GM21515 (cell line): ENCODE measurements at regions not wholly inside any gene's neighbourhood (a gene's known extent, or its start where the extent isn't known, plus 50 kb on each side); places are given as distances from the start of the nearest gene placed in this dataset.
"Not testable (repeated sequence)": the region's sequence is repeated elsewhere in the genome, so short reads cannot be mapped to it uniquely, and the experiment has no call there.

Source experiments
- ATAC-seq: cut with Tn5 transposase; IDR thresholded peaks from one replicate; pipeline ENCODE4 v1.9.1; 2021; ENCODE audit not compliant: unreplicated experiment

DNA sequence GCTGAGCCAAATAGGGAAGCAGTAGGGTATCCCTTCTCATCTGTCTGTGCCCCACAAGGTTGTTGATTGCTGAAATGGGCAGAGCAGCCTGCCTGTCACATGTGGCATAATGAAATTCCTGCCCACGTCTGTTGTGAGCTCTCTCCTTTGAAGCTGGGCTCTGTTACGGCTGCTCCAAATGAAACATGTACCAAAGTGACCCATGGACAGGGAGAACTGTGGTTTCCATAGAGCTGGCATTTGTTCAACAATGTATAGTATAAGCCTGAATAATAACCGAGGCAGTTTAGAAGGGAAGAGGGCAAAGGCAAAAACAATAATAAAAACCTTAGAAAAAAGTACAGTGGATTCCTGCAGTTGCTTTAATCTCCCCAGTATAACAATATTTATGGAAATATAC is 149.7 kb downstream of the LYPLAL1 start:
- no peak for ATAC-seq

DNA sequence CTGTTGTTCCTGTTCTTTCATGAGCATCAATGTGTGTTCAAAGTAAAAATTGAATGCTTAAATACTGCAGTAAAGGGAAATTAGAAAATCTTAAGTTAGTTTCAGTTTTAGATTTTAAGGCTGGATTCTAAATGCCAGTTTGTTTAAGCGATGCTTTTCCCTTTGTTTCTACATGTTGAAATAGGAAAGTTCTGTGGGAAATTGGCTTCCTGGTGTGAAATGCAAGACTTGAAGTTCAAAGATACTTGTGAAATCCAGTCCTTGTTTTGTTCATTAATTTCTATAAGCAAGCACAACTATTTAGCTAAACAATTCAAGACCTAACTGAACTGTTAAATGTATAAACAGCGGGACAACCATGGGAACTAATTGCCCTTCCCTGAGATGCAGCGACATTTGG is 149.1 kb downstream of the LYPLAL1 start:
- no peak for ATAC-seq

DNA sequence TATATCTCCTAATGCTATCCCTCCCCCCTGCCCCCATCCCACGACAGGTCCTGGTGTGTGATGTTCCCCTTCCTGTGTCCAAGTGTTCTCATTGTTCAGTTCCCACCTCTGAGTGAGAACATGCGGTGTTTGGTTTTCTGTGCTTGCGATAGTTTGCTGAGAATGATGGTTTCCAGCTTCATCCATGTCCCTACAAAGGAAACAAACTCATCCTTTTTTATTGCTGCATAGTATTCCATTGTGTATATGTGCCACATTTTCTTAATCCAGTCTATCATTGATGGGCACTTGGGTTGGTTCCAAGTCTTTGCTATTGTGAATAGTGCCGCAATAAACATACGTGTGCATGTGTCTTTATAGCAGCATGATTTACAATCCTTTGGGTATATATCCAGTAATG is 146.9 kb downstream of the LYPLAL1 start:
- not testable (repeated sequence) for ATAC-seq

DNA sequence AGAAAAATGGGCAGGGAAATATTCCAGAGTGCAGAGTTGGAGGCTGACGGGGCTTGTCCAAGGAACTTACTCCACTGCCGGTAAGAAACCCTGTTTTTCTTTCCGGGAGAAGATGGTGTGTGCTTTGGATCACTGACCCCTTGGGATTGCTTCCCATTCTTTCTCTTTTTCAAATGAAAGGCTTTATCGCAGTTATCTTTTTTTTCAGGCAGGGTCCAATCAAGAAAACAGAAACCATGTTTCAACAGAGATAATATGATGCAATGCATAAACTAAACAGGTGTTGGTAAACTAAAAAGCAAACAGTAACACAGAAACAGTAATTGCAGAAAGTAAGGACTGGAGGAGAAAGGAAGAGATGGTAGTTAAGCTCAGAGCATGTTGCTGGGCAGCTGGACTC is 145.1 kb downstream of the LYPLAL1 start:
- no peak for ATAC-seq

DNA sequence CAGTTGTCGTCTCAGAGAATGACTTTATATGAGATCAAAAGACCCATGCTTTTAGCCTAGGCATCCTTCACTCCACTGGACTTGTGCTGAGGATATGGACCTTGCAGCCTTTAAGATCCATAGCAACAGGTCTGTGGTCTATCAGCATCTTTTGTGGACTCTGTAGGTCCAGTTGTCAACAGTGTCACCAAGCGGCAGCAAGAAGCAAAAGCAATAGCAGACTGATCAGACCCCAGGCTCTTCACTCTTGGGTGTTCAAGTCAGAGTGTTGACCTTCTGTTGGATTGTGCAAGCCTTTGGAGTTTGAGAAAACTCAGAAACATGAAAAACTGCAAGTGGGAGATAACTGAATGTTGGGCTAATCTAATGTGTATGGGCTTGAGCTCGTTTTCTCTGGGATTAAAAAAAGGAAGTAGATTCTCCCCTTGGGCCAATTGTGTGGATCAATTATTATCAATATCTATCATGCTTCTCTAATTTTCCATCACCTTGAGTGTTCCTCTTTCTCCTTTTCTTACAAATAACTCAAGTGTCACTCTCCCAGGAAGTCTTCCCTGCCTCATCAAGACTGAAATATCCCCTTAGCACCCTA is 144.2 kb downstream of the LYPLAL1 start:
- ATAC-seq = no peak

DNA sequence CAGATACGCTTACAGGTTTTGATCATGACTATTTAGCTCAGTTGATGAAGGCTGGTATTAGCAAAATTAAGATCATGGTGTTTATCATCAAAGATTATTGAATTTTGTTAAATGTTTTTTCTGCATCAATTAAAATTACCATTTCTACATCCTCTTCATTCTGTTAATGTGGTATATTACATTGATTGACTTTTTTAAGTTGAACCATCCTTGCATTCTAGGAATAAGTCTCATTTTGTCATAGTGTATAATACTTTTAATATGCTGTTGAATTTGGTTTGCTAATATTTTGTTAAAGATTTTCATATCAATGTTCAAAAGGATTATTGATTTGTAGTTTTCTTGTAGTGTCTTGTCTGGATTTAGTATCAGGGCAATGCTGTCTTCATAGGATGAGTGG is 142.4 kb downstream of the LYPLAL1 start:
- ATAC-seq = no peak

DNA sequence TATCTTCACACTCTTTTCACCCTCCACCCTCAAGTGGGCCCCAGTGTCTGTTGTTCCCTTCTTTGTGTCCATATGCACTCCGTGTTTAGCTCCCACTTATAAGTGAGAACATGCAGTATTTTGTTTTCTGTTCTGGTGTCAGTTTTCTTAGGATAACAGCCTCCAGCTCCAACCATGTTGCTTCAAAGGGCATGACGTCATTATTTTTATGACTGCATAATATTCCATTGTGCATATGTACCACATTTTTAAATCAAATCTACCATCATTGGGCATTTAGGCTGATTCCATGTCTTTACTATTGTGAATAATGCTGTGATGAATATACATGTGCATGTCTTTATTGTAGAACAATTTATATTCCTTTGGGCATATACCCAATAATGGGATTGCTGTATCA is 140.3 kb downstream of the LYPLAL1 start:
- ATAC-seq = no peak

DNA sequence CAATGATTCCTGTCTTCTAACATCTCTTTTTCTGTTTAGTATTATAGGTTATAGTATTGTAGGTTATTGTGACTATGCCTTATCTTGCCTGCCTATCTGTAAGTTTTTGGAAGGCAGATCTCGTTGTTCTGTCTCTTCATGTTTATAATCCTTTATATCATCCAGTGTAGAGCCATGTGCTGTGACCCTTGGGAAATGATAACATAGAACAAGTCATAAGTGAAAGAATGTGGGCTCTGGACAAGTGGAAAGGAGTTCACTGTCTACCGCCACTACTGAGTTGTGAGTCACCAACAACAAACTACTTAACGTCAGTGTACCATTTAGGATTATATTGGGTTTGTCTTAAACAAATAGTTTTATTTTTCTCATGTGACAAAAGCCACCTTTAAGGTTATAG is 139.3 kb downstream of the LYPLAL1 start:
- no peak for ATAC-seq

DNA sequence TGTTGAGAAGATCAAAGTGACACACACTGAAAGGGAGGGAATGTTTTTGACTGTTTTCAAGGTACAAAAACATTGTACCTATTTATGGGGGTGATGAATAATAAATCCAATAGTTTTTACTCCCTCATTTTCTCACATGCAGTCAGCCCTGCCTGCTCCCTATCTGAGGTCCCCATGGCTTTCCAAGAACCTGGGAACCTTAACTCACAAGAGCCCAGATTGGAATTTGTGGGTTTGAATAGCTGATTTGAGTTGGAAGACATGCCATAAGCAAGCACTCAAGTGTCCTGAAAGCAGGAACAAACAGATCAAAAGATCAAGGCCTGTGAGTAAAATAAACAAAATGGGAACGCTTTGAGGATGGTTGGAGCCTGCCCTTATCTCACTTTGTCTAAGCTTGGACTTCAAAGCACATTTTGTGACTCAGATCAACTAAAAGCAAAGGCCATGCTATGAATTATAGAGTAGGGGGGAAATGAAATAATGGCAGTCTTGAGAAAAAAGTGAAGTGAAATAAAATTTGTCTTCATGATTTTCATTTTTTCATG is 136.6 kb downstream of the LYPLAL1 start:
- no peak for ATAC-seq

DNA sequence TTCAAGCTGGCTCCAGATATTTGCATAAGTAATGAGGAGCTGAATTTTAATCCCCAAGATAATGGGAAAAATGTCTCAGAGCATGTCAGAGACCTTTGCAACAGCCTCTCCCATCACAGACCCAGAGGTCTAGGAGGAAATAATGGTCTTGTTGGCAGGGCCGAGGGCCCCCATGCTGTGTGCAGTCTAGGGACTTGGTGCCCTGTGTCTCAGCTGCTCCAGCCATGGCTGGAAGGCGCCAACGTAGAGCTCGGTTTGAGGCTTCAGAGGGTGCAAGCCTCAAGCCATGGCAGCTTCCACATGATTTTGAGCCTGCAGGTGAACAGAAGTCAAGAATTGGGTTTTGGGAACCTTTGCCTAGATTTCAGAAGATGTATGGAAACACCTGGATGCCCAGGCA is 134.7 kb downstream of the LYPLAL1 start:
- no peak for ATAC-seq

DNA sequence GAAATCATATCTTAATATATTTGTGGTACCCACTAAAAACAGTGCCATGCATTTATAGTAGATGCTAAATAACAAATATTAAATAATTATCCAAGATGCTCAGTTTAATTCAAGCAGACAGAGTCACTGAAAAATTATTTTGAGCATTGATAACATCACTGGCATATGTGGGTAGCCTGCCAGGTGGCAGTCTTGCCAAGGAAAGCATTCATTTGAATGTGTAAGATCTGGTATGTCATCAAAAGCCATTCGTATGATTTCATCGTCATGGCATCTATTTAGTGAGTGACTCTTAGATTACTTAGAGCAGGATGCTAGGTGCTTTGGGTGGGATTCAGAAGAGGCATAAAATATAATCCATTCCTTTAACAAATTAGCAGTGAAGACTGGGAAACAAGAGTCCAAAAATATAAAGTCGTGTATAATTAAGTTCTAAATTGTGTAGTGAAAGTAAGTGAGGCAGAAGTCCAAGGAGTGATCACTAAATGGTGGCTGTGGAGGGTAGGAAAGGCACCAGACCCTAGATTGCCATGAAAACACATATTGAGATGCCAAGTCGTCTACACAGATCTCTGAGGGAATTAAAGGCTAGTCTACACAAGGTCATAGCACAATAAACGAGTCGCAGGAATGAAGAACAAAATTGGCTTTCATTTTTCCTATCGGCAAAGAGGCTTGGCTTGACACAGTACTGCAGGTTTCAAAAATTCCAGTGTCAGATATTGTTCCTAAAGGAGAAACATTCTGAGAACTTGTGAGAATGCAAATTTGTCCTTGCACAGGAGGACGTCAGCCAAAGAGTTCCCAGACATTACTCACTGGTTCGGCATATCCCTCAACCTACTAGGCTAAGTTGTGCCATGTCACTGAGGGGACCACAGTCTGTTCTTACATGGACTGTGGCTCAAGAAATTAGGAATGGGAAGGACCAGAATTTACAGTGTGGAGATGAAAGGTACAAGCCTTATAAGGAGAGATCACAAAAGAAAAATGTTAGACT is 130.8 kb downstream of the LYPLAL1 start:
- no peak for ATAC-seq

DNA sequence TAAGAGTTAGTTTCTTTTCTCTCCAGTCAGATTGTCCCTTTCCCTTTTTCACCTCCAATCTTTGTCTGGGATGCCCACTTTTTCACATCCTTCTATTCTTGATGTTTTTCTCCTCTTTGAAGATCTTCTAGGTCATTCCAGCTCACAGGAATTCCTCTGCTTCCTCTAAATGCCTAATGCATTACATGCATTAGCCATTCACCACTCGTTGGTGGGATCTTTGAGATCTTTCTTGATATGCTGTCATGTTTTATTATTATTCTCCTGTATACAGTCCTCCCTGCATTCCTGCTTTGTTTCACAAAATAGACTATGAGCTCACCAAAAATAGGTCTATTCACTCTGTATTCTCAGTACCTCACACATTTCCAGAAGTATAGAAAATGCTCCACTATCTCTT is 129.0 kb downstream of the LYPLAL1 start:
- no peak for ATAC-seq

DNA sequence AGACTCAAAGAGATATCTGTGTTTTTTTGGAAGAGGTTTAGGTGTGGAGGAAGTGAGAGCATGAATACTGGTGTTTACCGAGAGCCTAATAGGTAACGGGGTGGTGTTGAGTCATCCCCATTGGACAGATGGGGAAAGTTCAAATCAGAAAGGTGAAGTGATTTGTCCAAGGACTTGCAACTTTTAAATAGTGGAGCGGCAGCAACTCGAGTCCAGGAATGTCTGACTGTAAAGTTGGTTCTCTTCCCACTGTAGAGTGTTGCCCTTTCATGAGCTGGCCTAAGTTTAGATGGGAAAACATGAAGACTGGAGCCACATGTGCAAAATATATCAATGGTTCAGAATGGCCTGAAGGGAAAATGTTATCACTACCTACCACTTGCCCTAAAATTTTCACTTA is 125.7 kb downstream of the LYPLAL1 start:
- no peak for ATAC-seq

DNA sequence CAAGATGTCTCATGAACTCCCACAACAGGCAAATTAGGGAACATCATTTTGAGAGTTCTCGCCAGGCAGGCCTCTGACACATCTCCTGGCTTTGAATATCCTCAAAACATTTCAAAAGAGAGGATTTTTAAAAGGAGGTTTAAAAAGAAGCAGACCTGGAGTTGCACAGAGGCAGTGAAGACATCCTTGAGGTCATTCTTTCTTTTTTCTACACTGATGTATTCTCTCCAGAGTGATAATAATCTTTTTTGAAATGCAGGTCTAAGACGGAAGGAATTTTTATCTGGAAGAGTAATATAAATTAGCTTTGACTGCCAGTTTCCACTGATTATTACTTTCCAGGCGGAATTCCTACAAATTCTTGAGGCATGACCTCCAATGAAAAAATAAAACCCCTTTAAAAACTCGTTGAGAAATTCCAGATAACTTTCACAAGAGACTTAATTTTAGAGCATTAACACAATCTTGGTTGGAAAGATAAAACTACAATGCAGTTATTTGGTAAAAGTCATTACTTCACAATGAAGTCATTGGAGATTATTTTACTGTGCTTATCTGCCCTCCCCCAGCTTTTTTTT is 125.0 kb downstream of the LYPLAL1 start:
- ATAC-seq = no peak

DNA sequence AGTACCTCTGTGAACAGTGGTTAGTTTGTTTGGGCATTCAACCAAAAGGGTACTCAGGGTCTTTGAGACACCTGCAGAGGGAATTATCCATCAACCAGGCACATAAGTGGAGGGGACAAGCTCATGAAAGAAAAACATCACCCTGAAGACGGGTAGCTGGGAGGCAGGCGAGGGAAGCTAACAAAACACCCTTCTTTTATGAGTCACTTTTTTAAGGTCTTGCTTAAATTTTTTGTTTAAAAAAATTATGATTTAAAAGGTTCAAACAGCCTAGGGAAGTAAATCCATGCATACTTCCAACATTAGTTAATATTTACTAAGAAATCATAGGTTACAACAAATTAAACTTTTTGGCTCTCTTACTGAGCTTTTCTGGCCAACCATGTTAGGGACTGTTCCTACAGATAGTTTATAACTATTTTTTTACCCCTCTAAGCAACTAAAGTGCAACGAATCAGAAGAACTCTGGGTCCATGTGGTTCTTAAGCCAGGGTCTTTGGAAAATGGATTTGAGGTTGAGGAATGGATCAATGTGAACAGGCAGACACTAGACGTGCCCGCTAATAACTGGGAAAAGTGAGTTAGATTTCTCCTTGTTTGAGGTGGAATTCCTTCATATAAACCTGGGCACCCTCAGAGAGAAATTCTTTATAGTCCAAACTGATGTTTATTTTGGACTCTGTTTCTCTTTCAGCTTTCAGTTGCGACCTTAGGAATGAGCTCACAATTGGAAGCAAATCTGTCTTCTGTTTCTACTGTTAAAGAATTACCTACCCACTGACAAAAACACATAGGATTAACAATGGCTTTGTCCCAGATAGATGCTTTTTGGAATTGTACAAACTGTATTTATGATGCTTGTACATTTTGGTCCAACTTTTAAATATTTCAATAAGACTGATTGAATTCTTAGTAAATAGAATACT is 123.0 kb downstream of the LYPLAL1 start:
- ATAC-seq = no peak

DNA sequence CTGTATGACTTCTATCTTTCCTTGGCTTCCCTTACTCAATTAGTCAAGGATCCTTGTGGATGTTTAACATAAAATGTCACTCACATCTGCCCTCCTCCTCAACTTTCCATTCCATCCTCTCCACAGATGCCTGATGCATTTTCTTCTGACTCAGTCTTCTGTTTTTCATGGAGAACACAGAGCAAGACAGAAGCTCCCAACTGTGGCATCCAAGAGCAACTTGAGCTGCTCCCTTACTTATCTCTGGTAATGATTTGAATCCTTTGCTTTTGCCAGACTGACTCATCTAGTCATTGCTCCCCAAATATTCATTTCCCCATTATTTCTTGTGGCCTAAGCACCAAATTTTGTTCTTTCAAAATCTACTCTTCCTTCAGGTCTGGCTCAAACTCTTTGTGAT is 120.6 kb downstream of the LYPLAL1 start:
- ATAC-seq = no peak

DNA sequence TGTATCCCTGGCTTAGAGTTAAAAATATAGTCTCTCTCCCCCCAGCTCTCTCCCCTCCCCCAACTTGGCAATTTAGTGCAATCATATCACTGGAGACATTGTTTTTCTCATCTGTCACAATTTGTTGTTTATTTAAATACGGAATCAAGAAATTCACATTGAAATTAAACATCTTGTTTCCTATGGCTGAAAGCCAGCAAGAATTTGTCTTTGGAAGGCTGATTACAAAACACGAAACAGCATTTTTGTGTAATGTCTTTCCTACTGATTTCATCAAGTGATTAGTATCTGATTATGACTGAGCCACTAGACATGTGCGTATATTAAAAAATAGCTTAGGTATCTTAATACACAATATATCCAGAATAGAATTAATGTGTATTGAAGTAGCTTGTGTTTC is 119.7 kb downstream of the LYPLAL1 start:
- no peak for ATAC-seq

DNA sequence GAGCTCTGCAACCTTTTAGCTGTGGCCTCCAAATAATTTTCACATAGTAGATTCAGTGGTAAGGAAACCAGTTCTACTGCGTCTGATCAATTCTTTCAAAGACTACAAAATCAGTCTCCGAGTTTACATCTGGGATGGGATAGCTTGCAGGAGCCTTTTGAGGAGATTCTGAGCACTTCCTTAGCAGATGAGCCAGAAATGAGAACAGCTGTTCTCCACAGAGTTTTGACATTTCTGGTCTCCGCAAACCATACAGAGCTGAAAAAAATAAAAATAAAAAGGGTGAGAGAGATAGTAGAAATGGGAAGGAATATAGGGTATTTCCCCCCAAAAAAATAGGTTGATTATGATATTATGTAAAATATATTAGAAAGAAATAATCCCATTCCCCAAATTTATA is 119.3 kb downstream of the LYPLAL1 start:
- no peak for ATAC-seq

DNA sequence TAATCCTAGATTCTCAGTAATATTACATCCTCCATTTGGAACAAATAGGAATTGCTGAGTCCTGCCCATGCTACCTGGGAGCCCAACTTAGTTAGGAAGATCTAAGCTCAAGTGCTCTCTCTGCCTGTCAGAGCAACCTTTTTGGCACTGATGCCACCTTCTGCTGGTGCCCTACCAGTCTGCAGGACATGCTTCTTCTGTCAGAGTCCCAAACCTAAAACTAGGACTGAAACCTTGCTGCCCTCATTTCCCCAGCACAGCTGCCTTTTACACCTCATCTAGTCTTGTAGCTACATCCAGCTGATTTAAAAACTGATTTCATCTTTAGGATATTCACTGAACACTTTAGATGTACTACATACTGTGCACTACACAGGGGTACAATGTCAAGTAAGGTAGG is 118.7 kb downstream of the LYPLAL1 start:
- ATAC-seq = no peak

DNA sequence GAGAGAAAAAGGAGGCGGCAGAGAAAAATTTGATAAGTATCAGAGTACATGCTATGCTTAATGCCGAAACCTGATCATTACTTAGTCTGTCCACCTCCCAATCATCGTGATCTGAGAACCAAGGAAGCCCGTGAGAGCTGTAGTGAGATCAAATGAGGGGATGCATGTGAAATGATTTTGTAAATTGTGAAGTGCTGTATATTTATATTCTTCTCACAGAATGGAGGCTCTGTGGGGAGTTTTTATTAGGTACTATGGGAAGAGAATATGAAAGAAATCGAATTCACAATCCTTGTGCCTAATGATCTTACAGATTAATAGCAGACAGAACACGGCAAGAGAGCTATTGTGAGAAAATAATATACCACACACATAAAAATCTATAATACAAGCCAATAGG is 115.5 kb downstream of the LYPLAL1 start:
- no peak for ATAC-seq

DNA sequence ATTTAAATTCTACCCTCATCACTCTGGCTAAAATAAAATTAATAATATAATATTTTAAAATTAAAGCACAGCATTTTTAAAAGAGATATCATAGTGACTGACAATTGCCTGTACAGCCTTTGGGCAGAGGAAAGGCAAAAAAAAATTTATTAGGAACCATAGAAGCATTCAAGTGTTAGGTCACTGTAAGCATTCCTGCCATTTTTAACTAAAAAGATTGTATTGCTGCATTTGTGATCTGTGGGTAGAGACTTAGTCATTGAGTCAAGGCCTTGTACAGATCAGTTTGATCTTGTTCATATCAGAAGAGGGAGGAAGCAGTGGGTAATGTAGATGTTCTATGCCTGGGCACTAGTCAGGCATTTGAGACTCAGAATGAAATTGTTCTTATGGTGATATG is 109.9 kb downstream of the LYPLAL1 start:
- ATAC-seq = no peak
